ENCODE measurements at regions not wholly inside any gene's neighbourhood (a gene's known extent, or its start where the extent isn't known, plus 50 kb on each side); places are given as distances from the start of the nearest gene placed in this dataset.

DNA sequence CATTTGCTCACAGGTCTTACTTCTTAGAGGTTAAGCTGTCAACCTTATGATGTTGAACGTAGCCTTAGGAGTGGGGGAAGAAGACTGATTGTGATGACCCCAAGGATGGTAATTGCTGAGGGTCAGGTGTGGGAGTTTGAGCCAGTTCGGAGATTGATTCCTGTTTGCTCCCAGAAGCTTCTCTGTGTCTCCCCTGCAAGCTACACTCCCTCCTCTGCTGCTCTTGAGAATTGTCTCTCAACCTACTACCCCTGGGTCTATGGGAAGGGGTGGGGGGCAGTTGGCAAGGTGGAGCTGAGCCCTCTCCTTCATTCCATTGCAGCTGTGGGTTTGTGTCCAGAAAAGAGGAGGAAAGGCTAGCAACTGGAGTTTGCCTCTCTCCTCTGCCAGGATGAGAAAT, 113.8 kb downstream of the PLEKHG1 start:
- DNase-seq, result no peak

DNA sequence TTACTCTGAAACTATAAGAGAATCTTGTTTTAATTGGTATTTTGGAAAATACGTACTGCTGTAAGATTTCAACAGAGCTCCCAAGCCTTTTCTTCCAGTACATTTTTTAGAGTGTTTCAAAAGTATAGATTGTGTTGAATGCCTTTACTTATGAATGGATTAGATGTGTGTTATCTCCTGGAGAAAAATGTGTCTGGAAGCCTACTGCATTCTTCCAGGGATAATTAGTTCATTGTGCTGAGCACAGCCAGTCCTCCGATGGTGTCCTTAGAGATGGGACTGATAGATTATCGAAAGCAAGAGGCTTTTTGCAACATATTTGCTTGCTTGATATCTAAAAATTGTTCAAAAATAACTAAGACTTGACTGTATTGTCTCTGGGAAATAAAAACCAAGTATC, 114.2 kb downstream of the PLEKHG1 start:
- DNase-seq, result no peak

DNA sequence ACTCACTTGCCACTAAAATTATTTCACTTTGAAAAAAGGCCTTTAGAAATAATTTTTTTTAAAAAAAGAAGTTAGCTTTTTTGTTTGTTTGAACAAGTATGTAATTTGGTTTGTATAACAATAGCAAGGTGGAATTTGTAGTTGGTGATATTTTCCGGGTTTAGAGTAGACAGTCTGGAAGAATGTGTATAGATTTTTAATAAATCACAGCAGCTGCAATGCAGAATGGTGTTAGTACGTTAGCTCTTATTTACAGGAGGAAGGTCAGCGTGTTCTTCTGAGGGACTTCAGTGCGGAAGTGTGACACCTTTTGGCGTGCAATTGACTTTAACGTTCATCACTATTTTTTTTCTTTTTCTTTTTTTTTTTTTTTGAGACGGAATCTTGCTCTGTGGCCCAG, 115.4 kb downstream of the PLEKHG1 start:
- DNase-seq, result no peak

DNA sequence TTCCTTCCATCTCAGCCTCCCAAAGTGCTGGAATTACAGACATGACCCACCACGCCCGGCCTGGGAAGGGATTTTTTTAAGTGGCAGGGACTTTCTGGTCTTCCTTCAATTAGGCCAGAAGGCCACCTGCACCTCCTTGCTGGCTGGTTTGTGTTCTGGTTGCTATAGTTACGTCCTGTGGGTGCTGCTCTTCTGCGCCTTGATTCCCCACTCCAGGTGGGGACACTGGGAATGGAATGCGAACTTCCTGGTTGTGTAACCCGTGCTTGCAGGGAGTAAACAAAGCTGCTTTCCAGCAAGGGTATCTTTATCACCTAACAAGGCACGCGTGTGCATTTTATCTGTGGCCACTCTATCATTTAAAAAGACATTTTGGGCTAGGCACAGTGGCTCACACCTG, 117.7 kb downstream of the PLEKHG1 start:
- no peak for DNase-seq

DNA sequence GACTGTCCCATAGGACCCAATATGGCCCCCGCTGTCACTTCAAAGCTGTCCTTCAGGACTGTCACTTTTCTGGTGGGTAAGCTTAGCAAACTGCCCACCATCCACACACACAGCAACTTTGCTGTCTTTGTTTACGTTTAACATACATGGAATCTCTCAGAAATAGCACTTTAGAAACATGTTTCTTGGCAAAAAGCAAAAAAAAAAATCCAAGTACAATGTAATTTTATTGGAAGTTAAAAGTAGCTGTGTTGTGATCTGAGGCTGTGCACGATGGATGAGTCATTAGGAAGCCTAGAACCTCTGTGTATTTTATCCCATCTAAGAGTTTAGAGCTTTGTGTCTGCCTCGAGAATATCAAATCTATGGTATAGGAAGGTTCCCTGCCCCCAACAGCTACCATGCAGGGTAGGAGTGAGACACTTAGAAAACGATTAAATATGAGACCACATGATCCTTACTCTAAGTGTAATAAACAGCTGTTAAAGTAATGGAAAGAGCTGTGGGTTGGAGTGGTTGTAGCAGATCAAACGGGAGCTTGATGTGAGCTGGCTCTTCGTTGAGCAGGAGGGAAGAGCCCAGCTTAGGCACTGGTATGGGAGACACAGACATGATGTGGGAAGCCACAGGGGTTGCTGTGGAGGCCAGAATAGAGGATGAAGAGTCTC, 119.5 kb downstream of the PLEKHG1 start:
- no peak for DNase-seq

DNA sequence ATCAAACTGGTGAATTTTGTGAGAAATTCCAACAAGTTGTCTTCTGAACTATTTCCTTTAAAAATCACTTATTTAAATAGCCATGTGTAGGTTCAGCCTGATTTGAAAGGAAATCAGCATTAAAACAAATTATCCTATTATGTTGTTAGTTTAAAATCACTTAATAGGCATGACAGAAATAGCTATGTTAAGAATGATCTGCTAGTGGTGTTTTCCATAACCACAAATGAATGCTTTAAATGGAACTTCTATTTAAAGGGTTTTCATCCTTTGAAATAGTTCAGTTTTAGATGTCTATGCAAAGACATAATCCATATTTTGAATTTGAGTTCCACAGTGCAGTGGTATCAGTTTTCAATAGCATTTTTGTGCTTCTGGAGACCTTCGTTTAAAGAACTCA, 120.1 kb downstream of the PLEKHG1 start:
- DNase-seq, result no peak

DNA sequence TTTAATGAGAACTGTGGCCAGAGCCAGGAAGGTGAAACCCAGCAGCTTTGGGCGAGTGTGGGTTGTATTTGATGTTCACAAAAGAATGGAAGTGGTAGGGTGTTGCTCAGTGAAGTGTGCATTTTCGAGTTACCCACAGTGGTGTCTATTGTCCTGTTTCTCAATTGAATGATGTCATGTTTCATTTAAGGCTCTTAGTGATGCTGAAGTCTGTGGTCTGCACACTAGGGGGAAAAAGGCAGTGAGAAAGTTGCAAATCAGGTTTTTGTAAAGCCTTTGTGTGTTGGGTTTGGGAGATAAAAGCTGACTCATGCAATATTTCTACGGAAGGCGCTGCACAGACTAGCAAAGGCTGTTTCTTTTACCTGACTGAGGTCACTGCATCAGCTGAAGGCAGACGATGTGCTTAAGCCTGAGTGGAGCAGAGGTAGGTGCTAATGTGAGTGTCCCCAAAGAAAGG, 121.1 kb downstream of the PLEKHG1 start:
- no peak for DNase-seq

DNA sequence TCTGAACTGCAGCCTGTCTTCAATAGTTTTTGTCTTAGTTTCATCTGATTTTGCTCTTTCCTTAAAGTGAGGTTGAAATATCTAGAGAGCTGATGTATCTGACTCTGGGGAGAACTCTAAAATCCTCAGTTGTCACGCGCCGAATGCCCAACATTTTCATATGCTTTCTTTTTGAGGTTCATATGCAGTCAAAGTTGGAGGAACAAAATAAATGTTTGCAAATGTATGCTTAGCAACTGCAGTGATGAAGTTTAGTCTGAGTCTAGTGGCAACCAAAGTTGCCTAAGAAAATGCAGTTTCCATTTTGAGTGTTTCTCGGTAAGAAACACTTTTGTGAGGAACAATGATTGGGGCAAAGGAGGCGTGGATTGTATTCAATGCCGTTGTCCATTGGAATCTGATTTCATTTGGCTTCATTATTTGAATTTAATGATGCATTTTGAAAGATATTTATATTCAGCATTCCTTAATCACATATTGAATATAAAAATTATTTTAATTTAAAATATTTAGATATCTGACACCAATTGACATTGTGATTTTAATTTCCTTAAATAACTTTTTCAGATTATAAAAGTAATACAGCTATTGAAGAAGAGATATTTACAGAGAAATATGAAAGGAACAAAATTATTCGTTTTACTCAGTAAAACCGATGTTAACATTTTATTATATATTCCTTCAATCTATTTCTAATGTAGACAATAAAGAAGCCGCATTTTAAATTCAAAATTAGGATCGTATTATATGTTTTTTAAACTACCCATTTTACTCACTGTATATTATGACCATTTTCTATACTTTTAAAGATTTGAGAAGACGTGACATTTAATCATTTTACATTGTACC, 122.0 kb downstream of the PLEKHG1 start:
- DNase-seq, result no peak

DNA sequence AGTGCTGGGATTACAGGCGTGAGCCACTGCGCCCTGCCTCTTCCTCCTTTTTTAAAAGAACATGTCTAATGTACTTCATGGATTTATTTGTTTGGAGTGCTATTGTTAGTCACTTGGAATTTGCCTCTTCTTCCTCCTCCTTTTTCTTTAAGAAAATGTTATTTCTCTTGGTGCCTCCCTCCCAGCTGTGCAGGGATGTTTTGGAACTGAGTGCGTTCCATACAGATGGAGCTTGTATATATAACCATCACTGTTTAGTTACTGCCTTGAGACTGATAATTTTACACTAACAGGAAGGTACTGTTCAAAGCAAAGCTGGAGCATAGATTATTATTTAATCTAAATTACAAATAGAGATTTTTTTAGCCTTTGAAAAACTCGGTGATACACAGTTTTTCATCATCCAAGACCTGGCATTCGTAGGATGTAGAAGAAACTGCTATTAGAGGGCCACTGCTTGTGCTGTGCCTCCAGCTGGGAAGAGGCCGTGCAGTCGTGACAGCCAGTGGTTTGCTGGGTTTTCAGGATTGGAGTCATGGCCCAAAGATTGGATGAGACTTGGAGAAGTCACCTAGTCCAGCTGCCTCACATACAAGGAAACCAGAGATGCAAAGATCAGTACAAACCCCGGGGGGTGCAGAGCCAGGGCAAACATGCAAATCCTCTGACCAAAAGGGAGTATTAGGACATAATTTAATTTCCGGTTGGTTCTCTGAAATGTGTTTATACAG, 123.1 kb downstream of the PLEKHG1 start:
- DNase-seq, result no peak

DNA sequence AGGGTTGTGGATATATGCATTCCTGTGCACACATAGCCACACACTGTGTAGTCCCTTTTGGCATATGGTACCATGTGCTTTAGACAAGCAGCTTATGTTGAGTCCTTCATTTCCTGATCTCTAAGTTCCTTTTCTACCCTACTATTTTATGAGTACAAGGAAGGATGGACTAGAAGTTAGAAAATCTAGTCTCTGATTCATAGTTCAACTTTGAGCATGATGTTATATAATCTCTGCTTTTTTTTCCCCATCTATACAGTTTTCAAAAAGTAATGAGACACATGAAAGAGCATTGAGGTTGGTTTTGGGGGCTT, 123.6 kb downstream of the PLEKHG1 start:
- no peak for DNase-seq

DNA sequence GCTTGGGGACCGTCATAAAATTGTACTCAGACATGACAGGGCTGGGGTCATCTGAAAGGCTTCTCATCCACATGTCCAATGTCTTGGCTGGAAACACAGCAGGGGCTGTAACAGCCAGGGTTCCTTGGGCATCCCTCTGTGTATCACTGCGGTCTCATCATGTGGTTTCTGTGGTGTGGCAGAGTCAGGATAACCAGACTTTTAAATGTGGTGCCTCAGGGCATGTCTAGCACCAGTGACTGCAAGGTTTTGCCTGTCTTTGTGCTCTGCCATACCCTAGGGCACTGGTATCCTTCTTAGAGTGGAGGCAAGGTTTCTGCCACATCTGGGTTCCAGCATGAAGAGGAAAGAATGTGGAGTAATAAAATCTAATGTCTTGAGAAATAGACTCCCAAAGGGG, 124.2 kb downstream of the PLEKHG1 start:
- no peak for DNase-seq

DNA sequence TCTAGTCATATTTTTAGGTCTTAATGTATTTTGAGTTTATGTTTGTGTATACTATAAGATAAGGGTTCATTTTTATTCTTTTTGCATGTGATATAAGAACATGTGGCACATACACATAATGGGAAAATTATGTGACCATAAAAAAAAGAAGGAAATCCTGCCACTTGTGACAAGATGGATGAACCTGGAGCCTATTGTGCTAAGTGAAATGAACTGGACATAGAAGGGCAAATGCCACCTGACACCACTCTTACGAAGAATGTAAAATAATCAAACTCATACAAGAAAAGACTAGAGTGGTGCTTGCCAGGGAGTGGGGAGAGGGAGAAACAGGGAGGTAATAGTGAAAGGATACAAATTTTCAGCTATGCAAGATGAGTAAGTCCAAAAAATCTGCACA, 126.1 kb downstream of the PLEKHG1 start:
- DNase-seq, result no peak

DNA sequence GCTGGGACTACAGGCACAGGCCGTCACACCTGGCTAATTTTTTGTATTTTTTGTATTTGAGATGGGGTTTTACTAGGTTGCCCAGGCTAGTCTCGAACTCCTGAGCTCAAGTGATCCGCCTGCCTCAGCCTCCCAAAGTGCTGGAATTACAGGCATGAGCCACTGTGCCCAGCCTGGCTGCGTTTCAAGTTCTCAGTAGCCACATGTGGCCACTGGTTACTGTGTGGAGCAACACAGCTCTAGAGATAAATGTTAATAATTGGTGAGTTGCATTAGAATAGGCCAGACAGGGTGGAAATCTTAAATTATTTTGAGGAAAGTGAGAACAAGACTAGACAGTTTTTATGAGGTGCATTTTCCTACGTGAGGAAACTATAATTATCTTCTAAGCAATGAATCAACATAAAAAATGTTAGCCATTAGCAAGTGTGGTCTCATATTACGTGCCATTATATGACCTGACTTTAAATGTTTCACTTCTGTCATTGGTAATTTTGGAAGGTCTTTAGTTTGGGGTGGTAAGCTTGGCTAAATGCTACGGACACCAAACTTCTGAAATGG, 129.6 kb downstream of the PLEKHG1 start:
- no peak for DNase-seq

DNA sequence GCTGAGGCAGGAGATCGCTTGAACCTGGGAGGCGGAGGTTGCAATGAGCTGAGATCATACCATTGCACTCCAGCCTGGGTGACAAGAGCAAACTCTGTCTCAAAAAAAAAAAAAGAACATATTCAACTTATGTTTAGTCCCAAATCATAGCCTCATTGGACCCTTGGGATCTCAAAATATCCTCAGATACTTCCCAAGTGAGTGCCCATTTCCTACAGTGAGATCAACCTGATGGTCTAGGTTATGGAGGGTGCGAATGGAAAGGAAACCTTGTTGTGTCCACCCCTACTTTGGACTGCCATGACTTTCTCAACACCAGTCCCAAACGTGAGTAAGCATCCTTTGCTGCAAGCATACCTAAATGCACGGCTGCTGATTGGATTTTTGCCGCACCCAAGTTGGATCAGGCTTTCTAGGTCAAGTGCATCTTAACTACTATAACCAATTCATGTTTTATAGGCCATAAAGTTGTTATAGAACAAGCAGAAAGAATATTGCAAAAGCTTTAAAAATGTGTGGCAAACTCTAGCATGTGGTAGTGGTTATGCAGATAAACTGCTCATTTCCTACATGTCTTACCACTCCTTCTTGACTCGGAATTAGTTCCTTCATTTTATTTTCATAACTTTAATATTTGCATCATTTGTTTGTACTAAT, 131.2 kb downstream of the PLEKHG1 start:
- no peak for DNase-seq

DNA sequence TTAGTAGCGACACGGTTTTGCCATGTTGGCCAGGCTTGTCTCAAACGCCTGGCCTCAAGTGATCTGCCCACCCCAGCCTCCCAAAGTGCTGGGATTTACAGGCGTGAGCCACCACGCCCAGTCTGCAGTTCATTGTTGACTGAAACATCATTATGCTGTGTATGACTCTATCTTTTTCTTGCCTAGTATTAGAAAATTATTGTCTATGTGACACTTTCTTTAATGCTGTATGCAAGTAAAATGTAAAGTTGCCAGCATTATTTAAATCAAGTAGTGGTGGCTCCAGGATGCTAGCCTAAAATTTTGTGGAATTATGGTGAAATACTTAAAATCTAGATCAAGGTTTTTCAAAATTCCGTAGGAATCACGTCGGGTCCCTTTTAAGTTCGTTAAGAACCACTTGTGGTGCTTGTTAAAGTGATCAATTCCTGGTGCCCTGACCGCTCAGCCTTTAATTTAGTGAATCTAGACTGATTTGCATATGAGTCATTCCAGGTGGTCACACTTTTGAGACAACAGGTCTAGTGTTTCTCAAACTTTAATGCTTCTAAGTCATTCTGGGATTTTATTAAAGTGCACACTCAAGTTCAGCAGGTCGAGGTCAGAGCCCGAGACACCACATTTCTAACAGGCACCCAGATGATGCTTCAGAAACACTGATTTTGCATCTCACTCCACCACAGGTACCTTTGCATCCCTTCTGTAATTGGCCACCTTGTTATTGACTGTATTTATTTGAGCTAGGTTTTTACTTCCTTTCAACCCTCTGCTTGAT, 132.6 kb upstream of the MTHFD1L start:
- no peak for DNase-seq

DNA sequence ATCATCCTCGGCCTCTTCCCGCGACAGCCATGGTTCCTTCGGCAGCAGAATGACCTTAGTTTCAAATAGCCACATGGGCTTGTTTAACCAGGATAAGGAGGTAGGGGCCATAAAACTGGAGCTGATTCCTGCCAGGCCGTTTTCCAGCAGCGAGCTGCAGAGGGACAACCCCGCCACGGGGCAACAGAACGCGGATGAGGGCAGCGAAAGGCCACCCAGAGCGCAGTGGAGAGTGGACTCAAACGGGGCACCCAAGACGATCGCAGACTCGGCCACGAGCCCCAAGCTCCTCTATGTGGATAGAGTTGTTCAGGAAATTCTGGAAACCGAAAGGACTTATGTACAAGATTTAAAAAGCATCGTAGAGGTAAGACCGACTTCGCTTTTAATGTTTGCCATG, 131.8 kb upstream of the MTHFD1L start:
- no peak for DNase-seq

DNA sequence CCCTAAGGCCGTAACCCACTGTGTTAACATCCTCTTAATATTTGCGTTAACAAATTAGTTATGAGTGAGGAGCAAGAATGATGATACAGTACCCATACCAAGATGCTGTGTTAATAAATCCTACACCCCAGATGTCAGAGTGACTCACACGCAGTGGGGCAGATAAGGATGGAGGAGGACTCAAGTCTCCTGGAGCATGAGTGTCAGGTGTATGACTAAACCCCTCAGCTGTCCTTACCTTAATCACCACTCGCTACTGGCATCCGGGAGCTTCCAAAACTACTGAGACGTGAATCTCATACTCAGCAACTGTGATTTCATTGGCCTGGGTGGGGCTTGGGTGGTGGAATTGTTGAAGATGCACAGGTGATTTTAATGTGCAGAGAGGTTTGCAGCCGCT, 131.3 kb upstream of the MTHFD1L start:
- DNase-seq, result no peak

DNA sequence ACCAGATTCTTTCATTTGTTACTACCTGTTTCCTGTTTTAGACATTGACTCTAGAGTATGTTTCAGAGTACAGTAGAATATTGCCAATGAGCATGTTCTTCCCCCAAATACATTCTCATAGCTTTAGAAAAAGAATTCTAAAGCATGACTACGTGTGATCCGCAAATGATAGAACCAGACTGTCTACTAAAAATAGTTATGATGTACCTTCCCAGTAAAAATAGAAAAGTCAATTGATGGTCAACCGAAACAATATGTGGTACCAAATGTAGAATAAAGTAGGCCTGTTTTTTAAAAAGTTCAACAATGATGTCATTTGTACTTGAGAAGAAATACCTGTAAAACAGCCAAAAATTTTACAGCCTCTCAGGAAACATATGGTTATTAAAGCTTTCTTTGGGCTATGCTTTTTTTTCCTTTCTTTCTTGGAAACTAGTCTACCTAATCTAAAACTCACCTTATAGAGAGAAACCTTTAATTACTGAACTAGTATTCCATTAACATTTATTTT, 130.1 kb upstream of the MTHFD1L start:
- no peak for DNase-seq

DNA sequence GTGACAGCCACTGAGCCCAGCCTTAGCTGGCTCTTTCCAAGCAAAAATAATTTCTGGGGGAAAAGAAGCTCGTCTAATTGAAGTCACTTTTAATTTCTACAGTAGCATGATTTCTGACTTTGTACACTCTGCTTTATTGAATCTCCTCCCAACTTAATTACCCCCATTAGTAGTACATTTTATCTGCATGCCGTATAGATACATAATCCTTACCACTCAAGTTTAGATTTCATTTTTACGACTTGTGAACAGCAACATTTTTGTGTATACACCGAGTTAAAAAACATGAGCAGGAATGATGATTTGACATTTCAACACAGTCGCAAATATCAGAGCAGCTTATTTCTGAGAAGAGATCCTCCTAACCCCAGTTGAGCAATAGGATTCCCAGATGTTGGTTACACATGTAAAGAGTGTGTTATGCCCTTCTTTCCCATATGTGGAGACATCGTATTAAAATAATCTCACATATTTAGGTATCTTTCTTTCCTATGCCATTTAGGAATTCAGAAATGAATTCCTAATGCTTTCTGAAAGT, 127.3 kb upstream of the MTHFD1L start:
- DNase-seq, result no peak

DNA sequence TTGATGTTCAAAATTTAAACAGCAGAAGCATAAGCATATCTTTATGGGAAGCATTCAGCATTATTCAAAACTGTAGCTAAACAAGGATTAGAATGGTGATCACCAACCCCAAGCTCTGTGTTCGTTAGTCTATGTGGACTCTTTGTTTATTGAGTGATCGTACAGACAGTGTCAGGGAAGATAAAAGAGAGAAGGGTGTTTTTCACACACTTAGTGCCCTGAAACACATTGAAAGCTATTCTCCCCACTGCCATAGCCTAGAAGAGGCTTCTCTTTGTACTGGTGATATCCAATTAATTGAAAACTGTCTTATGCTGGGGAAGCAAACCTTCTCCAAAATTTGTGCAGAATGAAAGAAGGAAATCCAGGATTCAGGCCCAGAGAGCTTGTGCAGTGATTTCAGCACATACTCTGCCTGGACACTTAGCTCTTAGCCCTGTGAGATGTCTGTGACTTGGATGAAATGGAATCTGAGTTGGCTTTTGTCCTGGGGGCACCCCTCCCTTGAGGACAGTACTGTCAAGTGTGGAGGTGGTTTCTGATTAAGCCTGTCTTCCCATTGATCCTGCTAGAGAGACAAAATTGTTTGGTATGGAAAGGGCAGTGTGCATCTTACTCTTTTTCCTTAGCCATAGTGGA, 125.7 kb upstream of the MTHFD1L start:
- DNase-seq, result no peak

DNA sequence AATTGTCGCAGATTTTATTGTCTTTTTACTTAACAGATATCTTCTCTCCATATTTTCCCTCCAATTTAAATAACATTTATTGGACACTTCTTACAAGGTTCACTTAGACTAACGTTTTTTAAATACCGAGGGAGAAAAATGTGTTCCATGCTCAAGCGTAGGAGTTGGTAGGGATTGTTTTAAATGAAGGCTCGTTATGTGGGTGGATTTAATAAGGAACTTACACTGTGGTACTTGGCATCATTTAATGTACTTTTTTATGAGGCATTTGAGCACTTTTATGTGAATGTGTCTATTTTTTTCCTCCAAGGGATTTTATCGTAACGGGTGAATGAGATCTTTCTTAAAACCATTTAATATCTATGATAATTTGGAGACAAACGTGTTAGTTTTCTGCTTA, 125.0 kb upstream of the MTHFD1L start:
- no peak for DNase-seq
